HCT116 (cell line): ENCODE measurements at regions not wholly inside any gene's neighbourhood (a gene's known extent, or its start where the extent isn't known, plus 50 kb on each side); places are given as distances from the start of the nearest gene placed in this dataset.

Experiments used
- ATAC-seq: fragments of 200-7000 bp; cut with Tn5 transposase; 2 replicates; pipeline ENCODE4 v1.9.1; 2020; ENCODE audit warnings: mild to moderate bottlenecking, moderate library complexity
- BruUV-seq: library from RNA; stranded (reverse); fragments of 400-500 nt; replicated peaks from 2 replicates; lab custom pipeline; 2021; lab: Mats Ljungman, UMichigan
- CTCF ChIA-PET: fragments of 300-600 bp; sonication (Branson Sonifier 250); formaldehyde crosslinking; loops from one replicate; lab custom pipeline; 2021; ENCODE audit warnings: antibody characterized with exemption; lab: Charles Lee
- POLR2A ChIA-PET: fragments of 300-600, 350-600 bp; sonication (Branson Sonifier 250); formaldehyde crosslinking; loops from one replicate; lab custom pipeline; 2021; ENCODE audit warnings: antibody characterized with exemption; lab: Charles Lee
- RAD21 ChIA-PET, 2 experiments: fragments of 300-600 bp; sonication (Branson Sonifier 250); formaldehyde crosslinking; loops; one replicate each; lab custom pipeline; 2023; ENCODE audit warnings: low total read pairs in 2 of 2; ENCODE audit not compliant: uncharacterized antibody in 2 of 2, unreplicated experiment in 2 of 2, low non-redundant PET in 1 of 2; lab: Charles Lee
- DNase-seq: peaks from one replicate; pipeline ENCODE4 v3.0.0-alpha.2; 2010; ENCODE audit warnings: low read depth, low spot score
- H2AFZ ChIP-seq: fragments of 200-600 bp; shearing (Covaris generic), sonication (generic); 2 replicates; pipeline ENCODE4 v1.6.1; 2017; ENCODE audit warnings: low read depth, mixed run types, mixed read lengths, antibody characterized with exemption, low read length; ENCODE audit not compliant: poor library complexity, severe bottlenecking
- H3K27ac ChIP-seq: 2 replicates; pipeline ENCODE4 v1.5.1; 2012; ENCODE audit warnings: low read depth, low read length
- H3K27me3 ChIP-seq: fragments of 200-600 bp; sonication (generic); 2 replicates; pipeline ENCODE4 v1.6.1; 2016; ENCODE audit warnings: mixed run types, low read length, mixed read lengths; ENCODE audit not compliant: insufficient read depth
- H3K36me3 ChIP-seq, 2 experiments: fragments of 200-500 bp in 1 of 2; fragments of 200-600 bp in 1 of 2; sonication (Bioruptor generic) in 1 of 2; sonication (generic) in 1 of 2; 2 replicates each; pipeline versions ENCODE4 v1.5.1 to v1.6.1; 2014 to 2016; ENCODE audit warnings: low read length in 2 of 2, inconsistent platforms in 1 of 2, mixed read lengths in 1 of 2, mixed run types in 1 of 2; ENCODE audit not compliant: insufficient read depth in 2 of 2, control insufficient read depth in 1 of 2
- H3K4me1 ChIP-seq, 2 experiments: fragments of 200-600 bp in 1 of 2; sonication (generic) in 1 of 2; 2 replicates each; pipeline versions ENCODE4 v1.5.1 to v1.6.1; 2012 to 2017; ENCODE audit warnings: low read length in 2 of 2, inconsistent platforms in 1 of 2, mild to moderate bottlenecking in 1 of 2, mixed read lengths in 1 of 2, mixed run types in 1 of 2, moderate library complexity in 1 of 2; ENCODE audit not compliant: insufficient read depth in 2 of 2, control insufficient read depth in 1 of 2
- H3K4me2 ChIP-seq: fragments of 200-600 bp; sonication (generic); 2 replicates; pipeline ENCODE4 v1.6.1; 2017; ENCODE audit warnings: mixed run types, low read length, mixed read lengths
- H3K4me3 ChIP-seq, 2 experiments: fragments of 200-600 bp in 1 of 2; sonication (generic) in 1 of 2; replicated peaks in 1 of 2; 2 replicates each; pipeline ENCODE4 v1.5.1; 2011 to 2016; ENCODE audit warnings: low read length in 2 of 2, control low read depth in 1 of 2, low read depth in 1 of 2, mild to moderate bottlenecking in 1 of 2, mixed read lengths in 1 of 2, mixed run types in 1 of 2
- H3K79me2 ChIP-seq: fragments of 200-600 bp; sonication (generic); 2 replicates; pipeline ENCODE4 v1.6.1; 2017; ENCODE audit warnings: mild to moderate bottlenecking, mixed run types, low read length, moderate library complexity, mixed read lengths; ENCODE audit not compliant: insufficient read depth
- H3K9ac ChIP-seq: fragments of 200-600 bp; sonication (generic); 2 replicates; pipeline ENCODE4 v1.6.1; 2016; ENCODE audit warnings: low read length, mixed read lengths
- H3K9me2 ChIP-seq: fragments of 200-600 bp; sonication (generic), shearing (Covaris generic); 2 replicates; pipeline ENCODE4 v1.6.1; 2017; ENCODE audit warnings: mixed run types, mild to moderate bottlenecking, moderate library complexity; ENCODE audit not compliant: insufficient read depth
- H3K9me3 ChIP-seq, 2 experiments: fragments of 200-500 bp in 1 of 2; fragments of 200-600 bp in 1 of 2; sonication (Bioruptor generic) in 1 of 2; sonication (generic) in 1 of 2; 2 replicates each; pipeline ENCODE4 v1.6.1; 2014 to 2017; ENCODE audit warnings: low read length in 2 of 2, mixed read lengths in 2 of 2, inconsistent platforms in 1 of 2, low read depth in 1 of 2, mild to moderate bottlenecking in 1 of 2, mixed run types in 1 of 2, moderate library complexity in 1 of 2; ENCODE audit not compliant: control insufficient read depth in 1 of 2, insufficient read depth in 1 of 2
- H4K20me1 ChIP-seq: fragments of 200-600 bp; sonication (generic), shearing (Covaris generic); 2 replicates; pipeline ENCODE4 v1.6.1; 2017; ENCODE audit warnings: mixed run types, mild to moderate bottlenecking, moderate library complexity; ENCODE audit not compliant: insufficient read depth
- ATF3 ChIP-seq: IDR thresholded peaks from 2 replicates; pipeline ENCODE4 v1.6.1; 2012
- CEBPB ChIP-seq: IDR thresholded peaks from 2 replicates; pipeline ENCODE4 v1.6.1; 2012; ENCODE audit warnings: low read depth
- ELF1 ChIP-seq: IDR thresholded peaks from 2 replicates; pipeline ENCODE4 v1.6.1; 2012; ENCODE audit warnings: low read depth, borderline replicate concordance
- EZH2 ChIP-seq: fragments of 200-600 bp; sonication (generic); IDR thresholded peaks from 2 replicates; pipeline ENCODE4 v1.6.1; 2017; ENCODE audit warnings: antibody characterized with exemption, mixed run types
- FOSL1 ChIP-seq: IDR thresholded peaks from 2 replicates; pipeline ENCODE4 v1.6.1; 2012; ENCODE audit warnings: low read depth
- JUND ChIP-seq: IDR thresholded peaks from 2 replicates; pipeline ENCODE4 v1.6.1; 2012
- MAX ChIP-seq: IDR thresholded peaks from 2 replicates; pipeline ENCODE4 v1.6.1; 2012
- RAD21 ChIP-seq: IDR thresholded peaks from 2 replicates; pipeline ENCODE4 v1.6.1; 2012; ENCODE audit warnings: low read depth, mild to moderate bottlenecking
- SIN3A ChIP-seq: IDR thresholded peaks from 2 replicates; pipeline ENCODE4 v1.6.1; 2012; ENCODE audit warnings: low read depth
- SRF ChIP-seq: IDR thresholded peaks from 2 replicates; pipeline ENCODE4 v1.6.1; 2012; ENCODE audit warnings: low read depth
- TCF7L2 ChIP-seq: IDR thresholded peaks from 2 replicates; pipeline ENCODE4 v1.7.0; 2011; ENCODE audit warnings: borderline replicate concordance, inconsistent platforms; ENCODE audit not compliant: insufficient read depth, insufficient read length; ENCODE audit errors: extremely low read depth
- ZFX ChIP-seq: fragments of 450-650 bp; IDR thresholded peaks from 2 replicates; pipeline ENCODE4 v1.6.1; 2017
- ZNF274 ChIP-seq: fragments of 200-500 bp; sonication (Bioruptor generic); IDR thresholded peaks from 2 replicates; pipeline ENCODE4 v1.6.1; 2014; ENCODE audit warnings: mild to moderate bottlenecking, low read depth, low read length, inconsistent platforms
- intact Hi-C: fragments of 100-400 bp; cut with micrococcal nuclease; formaldehyde crosslinking; loops from 2 replicates; pipeline ENCODE4 v1.10.0; 2022
- TF ChIP-seq, protein P1 (sequence below), 3 experiments: fragments of 200-600 bp in 1 of 3; sonication (generic) in 1 of 3; IDR thresholded peaks in 2 of 3; conservative IDR thresholded peaks in 1 of 3; 2 replicates each; pipeline ENCODE4 v1.5.1; 2012 to 2017; ENCODE audit warnings: low read depth in 2 of 3, low read length in 2 of 3, antibody characterized with exemption in 1 of 3, borderline replicate concordance in 1 of 3, control low read depth in 1 of 3, mild to moderate bottlenecking in 1 of 3, mixed read lengths in 1 of 3, mixed run types in 1 of 3, moderate library complexity in 1 of 3; ENCODE audit not compliant: insufficient read depth in 1 of 3

DNA sequence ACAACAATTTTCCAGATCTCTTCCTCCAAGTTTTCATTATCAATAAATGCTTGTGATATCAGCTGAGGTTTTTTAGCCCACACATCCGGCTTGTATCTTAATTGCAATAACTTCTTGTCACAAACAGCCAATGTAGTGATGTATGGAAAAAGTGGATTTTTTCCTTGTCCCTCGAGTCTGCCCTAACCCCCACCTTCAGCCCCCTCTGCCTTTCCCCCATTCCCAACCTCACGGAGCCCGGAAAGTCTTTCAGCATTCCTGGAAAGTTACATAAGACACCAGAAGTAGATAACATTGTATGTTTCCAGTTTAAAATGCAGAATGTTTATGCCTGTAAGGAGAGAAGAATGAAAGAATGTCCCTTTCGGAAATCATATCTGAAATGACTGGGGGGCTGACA lies 179.2 kb upstream of the PHACTR1 start:
- Histone ChIP-seq H4K20me1 (no peaks in the 10 kb centered on the region), H3K9me2 (no peaks in the 10 kb centered on the region), H2AFZ (no peak overlapping the region), H3K4me1 (no peaks in the 10 kb centered on the region), H3K4me2 (no peak overlapping the region), H3K36me3 (no peaks in the 10 kb centered on the region), H3K4me3 (no peak overlapping the region), H3K79me2 (no peaks in the 10 kb centered on the region), H3K9ac (no peak overlapping the region), H3K27ac (no peak overlapping the region), H3K9me3 (no peaks in the 10 kb centered on the region), H3K27me3 (0 out of 2 replicates have a peak, but pooled peaks cover 3% of the 10 kb centered on the region)
- DNase-seq (no peak), ATAC-seq (no peak)
- ChIA-PET POLR2A (no interaction called here), RAD21 (no interaction called here), CTCF (no interaction called here)
- TF ChIP-seq ELF1 (no peak), SIN3A (no peak), CEBPB (no peak), EZH2 (no peak), SRF (no peak), ZNF274 (no peak), TCF7L2 (no peak), MAX (no peak), RAD21 (no peak), ZFX (no peak), ATF3 (no peak), FOSL1 (no peak), JUND (no peak)
- TF ChIP-seq, protein P1, sequence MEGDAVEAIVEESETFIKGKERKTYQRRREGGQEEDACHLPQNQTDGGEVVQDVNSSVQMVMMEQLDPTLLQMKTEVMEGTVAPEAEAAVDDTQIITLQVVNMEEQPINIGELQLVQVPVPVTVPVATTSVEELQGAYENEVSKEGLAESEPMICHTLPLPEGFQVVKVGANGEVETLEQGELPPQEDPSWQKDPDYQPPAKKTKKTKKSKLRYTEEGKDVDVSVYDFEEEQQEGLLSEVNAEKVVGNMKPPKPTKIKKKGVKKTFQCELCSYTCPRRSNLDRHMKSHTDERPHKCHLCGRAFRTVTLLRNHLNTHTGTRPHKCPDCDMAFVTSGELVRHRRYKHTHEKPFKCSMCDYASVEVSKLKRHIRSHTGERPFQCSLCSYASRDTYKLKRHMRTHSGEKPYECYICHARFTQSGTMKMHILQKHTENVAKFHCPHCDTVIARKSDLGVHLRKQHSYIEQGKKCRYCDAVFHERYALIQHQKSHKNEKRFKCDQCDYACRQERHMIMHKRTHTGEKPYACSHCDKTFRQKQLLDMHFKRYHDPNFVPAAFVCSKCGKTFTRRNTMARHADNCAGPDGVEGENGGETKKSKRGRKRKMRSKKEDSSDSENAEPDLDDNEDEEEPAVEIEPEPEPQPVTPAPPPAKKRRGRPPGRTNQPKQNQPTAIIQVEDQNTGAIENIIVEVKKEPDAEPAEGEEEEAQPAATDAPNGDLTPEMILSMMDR (IDR thresholded peaks at IDR 0.05 in 2 of 3, conservative IDR thresholded peaks at IDR 0.05 in 1 of 3; ENCODE audit: borderline replicate concordance in 1 of 3, insufficient read depth in 1 of 3, low read depth in 2 of 3, low read length in 2 of 3): no peak
- intact Hi-C loops: no loop called here
- no TSS peak for BruUV-seq
